NCI-H2107 treated with DMSO at 0.1 percent for 48 hours (cell line): ENCODE measurements at regions not wholly inside any gene's neighbourhood (a gene's known extent, or its start where the extent isn't known, plus 50 kb on each side); places are given as distances from the start of the nearest gene placed in this dataset.
"Not testable (repeated sequence)": the region's sequence is repeated elsewhere in the genome, so short reads cannot be mapped to it uniquely, and the experiment has no call there.

ENCODE experiments used
- DNase-seq: peaks from one replicate; lab custom pipeline; 2025; ENCODE audit not compliant: unreplicated experiment; lab: John Stamatoyannopoulos, UW

DNA sequence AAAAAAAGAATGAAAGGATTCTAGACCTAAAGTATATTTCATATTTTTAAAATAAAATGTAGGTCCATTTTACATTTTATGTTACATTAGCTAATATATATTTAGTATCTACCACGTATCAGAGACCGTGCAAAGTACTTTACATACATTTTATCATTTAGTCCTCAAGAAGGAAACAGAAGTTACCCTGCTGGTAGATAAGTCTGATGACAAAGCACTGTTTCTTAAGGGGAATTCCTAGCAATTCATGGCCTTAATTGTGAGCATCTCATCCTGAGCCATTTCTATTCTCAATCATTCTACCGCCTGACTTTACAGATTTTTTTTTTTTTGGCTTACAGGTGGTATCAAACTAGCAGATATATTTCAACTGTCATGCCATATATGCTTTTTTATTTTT is 367.7 kb downstream of the PRELID2 start:
- no peak for DNase-seq

DNA sequence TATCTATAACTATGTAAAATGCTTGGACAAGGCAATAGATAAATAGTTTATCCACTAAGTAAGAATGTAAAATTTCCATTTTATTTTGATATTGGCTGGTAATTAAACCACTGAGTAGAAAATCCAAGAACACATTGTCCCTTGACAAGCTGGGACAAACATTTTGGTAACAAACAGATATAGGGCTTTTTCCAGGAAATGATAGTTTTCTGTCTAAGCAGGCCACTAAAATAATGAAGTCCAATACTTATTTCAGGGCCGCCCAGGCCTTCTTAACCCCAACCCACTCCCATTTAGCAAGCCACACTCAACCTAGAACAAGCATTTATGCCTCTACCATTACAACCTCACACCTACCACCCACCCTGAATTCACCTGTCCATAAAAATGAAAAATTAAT is 368.6 kb downstream of the PRELID2 start:
- no peak for DNase-seq

DNA sequence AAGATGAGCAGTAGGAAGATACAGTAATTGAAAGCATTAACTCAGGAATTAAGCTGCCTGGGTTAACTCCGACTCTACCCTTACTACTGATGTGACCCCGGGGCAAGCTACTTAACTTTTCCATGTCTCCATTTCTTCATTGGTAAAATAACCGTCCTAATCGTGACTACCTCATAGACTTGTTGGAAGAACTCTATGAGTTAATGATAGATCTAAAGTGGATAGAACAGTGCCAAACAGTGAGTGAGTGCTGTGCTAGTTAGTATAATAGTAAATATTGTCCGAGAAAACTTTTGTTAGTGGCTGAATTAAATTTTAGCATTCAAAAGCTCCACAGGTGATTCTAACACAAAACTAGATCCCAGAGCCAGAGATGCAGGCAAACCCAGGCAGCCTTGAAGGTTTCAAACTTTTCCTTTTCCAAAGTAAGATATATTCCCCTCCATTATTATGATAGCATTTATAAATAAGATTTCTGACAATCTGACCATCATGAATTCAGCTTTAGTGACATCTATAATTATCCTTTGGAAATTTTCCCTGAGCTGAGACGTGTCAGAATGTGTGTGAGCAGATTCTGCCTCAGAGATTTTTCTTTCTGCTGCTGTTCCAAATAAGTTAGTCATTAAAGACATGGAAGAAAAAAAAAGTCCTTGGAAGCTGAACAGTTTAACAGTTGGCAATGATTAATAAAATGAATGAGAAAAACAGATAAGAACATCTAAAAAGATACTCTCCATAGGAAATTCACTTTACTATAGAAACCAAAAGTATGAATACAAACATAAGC is 369.5 kb downstream of the PRELID2 start:
- no peak for DNase-seq

DNA sequence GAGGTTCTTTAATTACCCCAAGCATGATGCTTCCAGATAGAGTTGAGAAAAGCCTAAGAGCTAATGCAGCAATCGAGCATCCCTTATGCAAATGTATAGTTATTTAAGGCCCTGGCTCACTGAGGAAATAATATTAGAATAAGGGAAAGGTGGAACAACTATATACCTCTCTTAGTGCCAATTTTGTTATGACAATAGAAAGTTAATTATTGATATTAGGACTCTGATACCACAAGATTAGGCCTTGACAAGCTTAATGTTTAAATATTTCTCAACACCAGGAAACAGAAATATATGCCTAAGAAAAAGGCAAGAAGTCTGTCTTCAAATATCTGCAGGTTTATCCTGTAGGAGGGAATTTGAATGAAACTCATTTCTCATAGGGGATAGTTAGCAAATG is 371.0 kb downstream of the PRELID2 start:
- no peak for DNase-seq

DNA sequence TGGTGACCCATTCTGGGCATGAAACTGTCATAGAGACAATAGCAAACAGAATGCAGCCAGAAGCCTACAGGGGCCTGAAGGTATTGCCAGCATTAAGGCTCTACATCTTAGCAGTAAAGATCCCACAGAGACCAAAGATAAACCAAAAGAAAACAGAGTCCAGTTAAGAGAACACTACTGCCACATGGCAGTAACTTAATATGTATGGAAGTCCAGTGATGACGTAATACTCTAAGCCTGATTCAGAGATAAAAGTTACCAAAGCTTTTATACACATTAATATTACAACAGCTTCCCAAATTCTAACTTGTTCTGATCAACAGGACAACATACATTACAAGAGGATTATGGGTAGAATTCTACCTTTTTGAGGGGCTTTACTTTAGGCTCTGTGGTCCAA is 371.5 kb downstream of the PRELID2 start:
- DNase-seq: no peak

DNA sequence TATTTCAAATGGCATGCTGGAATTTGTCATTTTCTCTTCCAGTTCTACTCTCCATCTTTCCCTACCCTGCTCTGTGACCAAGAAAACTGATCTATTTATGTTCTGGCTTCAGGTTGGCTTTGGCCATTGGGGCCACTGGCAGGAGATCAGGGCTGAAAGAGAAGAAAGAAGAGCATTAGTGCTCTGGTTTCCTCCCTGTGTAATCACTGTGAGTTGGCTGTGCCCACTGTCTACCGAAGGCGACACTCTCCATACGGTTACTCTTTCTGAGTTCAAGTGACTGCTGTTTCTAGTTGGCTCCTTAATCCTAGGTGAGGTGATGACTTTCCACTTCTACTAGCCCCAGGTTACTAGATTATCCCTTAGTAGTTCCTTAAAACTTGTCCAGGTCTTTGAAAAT is 372.6 kb downstream of the PRELID2 start:
- no peak for DNase-seq

DNA sequence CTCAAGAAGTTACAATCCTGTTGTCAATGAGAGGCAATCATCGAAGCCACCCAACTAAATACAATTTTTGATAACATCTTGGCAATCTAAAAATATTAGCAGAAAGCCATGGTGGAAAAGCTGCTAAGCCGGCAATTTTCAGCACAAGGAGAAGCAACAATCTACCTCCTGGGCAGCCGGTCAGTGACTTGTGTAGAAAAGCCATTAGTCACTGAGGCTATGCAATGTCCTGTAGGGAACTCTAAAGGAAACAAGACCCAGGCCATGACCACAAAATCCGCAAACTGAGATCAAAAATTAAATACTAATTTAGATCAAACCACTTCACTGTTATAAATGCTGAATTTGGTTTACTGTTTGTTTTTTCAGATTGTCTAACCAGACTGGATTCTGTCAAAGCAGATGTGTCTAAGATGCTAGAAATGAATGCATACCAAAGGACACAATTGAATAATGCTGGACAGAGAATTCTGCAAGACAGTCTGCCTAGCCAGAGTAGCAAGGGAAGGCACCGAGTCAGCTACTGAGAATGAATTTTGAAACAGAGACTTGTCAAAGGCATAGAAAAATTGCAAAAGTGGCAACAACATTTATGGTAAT is 384.8 kb downstream of the PRELID2 start:
- DNase-seq: no peak

DNA sequence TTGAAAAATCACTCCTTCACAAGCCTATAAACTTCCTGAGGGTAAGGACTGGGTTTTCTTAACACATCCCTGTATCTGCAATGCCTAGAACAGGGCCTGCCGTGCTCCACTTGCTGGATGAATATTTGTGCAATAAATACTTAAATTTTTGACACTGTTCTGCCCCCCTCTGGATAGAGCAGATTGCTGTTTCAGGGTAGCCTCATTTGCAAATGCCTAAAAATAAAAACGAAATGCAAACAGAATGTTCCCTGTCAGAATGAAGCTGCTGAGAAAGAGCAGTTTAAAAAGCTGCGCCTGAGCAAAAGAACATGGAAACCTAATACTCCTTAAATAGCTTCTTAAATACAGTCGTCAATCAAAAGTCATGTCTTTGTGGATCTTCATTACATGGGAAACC is 385.3 kb downstream of the PRELID2 start:
- DNase-seq: no peak

DNA sequence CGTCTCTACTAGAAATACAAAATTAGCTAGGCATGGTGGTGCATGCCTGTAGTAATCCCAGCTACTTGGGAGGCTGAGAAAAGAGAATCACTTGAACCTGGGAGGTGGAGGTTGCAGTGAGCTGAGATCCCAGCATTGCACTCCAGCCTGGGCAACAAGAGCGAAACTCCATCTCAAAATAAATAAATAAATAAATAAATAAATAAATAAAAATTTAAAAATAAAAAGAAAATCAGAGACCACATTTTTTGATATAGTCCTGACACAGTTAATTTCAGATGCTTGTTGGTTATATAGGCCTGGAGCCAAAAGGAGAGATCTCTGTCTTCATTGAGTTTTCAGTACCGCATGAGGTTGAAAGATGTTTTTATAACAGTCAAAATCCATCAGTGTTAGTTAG is 388.3 kb downstream of the PRELID2 start:
- not testable (repeated sequence) for DNase-seq

DNA sequence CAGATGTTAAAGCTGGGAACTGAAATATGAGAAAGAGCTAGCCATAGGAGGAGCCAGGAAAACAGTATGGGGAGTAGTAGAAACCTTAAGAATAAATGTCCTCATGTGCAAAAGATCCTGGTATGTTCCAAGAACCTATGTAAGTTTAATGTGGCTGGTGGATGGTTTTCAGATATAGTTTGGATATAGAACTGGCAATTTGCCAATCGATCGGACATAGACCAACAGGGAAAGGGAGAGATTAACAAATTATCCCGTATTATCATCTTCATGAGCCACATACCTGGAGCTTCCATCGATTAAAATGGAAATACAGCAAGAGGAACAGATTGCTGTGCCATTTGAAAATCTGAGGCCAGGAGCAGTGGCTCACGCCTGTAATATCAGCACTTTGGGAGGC is 388.7 kb downstream of the PRELID2 start:
- no peak for DNase-seq

DNA sequence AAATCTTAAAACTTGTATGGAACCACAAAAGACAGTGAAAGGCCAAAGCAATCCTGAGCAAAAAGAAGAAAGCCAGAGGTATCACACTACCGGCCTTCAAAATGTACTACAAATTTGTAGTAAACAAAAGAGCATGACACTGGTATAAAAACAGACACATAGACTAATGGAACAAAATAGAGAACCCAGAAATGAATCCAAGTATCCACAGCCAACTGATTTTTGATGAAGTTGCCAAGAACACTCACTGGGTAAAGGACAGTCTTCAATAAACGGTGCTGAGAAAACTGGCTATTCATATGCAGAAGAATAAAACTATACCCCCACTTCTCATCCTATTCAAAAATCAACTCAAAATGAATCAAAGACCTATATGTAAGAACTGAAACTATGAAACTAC is 390.1 kb downstream of the PRELID2 start:
- no peak for DNase-seq

DNA sequence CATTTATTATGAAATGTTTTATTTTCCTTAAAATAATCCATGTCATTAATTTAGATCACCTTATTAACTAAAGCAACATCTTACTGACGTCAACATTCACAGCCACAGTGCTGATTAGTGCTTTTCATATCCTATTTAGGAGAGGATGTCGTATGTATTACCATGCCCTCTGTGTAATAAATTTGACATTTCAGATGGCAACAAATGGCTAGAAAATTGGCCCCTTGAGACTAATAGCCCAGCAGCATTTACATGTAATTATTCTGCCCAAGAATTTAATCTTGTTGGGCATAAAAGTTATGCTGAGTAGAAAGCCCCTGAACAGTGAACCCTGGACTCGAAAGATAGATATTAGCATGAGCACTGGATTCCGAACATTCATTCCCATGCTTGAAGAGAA is 391.2 kb downstream of the PRELID2 start:
- DNase-seq: no peak

DNA sequence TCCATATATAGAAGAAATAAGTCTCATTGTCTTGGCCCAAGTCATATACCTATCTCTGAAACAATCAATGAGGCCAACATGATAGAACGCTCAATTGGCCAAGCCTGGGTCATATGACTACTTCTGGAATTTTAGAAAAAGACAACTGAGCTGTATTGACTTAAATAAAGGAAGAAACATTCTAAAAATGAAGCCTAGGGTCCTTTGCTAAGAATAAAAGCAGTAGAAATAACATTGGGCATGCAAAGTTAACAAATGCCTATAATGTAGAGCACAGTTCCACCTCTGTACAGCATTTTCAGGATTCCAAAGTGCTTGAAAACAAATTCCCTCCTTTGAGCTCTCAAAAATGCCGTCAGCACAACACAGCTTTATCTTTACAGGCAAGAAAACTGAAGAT is 391.8 kb downstream of the PRELID2 start:
- DNase-seq: no peak

DNA sequence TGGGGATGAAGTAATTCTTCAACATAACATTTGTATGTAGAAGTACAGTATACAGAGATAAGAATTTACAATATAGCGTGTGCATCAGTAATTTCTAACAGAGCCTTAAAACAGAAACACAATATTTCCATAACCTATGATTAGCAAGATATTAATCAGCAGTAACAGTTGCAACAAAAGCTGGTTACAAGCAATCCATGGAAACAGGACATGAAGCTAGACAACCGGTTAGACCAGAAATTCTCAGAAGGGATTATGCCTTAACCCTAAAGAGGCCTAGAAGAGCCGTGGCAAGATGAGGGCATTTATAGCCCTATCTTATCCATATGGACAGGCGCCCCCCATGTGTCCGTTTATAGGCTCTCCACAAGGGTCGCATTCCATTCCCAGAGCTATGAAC is 392.5 kb downstream of the PRELID2 start:
- DNase-seq: not testable (repeated sequence)

DNA sequence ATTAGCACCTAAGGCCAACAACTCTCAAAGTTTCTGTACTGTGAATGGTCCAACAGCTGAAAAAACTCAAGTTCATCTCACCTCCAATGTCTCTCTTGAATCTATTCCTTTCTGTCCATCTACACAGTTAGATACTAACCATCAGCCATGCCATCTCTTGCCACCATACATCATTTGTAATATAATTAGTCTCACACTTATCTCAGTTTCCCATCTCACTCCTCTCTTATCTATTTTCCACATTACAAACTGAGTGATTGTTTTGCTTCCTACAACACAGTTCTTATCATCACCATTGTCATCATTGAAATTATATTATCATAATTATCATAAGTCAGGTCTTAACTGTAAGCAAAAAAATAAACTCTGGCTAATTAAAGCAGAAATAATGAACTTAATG is 393.9 kb downstream of the PRELID2 start:
- DNase-seq: no peak

DNA sequence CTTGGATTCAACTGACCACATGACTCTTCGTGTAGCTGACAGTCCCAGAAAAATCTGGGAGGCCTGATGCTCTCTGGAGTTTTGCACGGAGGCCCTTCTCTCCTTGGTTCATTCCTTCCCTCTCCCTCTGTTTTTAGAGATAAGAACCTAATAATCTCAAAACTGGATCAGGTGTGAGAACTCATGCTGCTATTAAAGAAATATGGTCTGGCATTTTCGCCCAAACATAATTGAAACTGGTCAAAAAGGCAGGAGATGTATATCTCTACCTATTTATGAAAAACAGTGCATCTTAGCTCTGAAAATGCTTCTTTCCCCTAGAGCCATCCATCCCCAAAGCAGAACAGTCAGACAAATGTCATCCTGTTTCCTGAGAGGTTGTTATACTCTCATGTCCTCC is 397.5 kb downstream of the PRELID2 start:
- no peak for DNase-seq

DNA sequence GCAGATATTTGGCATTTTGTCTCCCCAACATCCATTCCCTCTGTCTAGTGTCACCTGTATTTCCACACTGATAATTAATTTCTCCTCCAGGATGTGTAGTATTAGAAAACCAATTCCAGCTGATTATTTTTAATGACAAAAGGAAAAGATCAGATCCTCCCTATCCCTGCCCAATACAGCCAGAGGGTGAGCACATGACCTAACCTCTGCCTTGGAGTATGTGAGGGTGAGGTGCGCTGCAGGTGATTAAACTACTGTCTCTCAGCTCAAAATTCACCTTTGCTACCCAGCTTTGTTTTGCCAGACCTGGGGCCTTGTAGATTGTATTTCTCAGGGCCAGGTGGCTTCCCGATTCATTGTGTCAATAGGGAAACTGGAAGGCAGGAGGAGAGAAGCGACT is 402.1 kb downstream of the PRELID2 start:
- DNase-seq: no peak

DNA sequence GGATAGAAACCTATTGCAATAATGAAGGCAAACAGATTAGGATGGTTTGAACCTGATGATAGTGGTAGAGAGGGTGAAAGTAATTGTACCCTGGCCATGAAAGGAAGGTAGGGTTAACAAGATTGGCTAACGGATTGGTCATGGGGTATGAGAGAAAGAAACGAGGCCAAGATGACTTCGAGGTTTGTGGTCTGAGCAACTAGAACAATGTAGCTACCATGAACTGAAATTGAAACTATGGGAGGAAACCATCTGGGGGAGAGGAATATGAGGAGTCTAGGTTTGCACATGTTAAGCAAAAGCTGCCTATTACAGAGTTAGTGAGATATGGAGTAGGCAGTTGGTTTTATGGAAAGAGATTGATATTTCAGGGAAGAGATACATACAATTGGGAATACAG is 406.0 kb downstream of the PRELID2 start:
- no peak for DNase-seq

DNA sequence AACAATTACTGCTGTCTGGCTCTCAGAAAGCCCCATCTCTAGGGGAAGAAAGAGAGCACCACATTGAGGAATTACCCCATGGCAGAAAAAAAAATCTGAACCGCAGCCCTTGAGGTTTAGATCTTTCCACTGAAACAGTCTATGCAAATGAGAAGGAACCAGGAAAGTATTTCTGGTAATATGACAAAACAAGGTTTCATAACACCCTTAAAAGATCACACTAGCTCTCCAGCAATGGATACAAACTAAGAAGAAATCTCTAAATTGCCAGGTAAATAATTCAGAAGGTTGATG is 427.1 kb downstream of the PRELID2 start:
- no peak for DNase-seq

DNA sequence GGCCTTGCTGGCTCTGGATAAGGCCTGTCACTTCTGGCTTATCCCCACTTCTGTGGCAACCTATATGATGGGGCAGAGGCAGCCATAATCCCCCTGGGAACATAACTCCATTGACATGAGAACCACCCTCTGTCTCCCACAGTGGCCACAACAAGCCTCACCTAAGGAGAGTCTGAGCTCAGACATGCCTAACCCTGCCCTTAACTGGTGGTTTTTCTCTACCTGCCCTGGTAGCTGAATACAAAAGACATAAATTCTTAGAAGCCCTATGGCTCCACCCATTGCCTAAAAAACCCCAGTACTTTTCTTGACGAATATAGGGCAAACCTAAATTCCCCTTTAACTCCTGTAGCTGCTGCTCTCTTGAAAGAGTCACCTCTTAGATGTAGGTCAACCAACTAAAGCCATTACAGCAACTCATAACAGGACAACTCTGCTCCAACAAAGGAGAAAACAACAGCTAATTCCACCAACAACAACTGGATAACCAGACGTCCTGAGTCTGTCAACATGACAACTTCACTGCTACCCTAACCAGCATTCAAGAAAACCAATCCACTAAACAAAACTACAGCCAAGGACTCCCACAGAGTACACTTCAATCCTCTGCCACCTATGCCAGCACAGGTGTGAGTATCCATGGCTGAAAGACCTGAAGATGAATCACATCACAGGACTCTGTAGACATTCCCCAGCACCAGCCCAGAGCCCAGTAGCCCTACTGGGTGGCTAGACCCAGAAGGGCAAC is 427.7 kb downstream of the PRELID2 start:
- no peak for DNase-seq

DNA sequence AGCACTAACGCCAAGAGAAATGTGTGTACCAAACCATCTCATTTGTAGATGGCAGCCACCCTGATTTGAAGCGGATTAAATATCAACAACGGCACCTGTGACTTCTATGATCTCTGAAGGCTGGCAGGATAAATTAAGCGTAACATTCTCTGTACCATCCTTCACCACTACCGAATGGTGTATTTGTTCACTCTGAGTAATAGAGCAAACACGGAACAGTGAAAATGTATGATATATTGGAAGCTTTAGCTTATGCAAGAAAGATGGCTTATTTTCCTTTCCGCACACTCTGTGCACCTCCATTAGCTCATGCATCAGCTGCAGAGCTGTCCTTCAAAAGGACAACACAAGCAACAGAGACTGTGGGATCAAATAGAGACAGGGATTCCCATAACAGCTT is 431.1 kb downstream of the PRELID2 start:
- no peak for DNase-seq

DNA sequence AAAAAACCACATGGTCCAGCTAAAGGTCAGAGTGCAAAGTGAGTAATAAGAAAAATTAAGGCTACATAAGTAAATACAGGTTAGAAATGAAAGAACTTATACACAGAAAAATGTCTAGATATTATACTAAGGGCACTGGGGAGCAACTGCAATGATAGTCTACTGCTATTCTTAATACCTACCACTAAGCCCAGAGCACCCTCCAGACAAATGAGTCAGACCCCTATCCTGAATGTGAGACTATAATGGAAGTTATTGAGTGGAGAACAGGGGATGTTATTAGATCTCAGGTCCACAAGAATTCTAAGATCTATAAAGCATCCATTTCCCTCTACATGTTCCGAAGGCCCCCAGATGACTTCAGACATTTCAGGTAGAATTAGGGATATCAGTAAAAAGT is 438.3 kb downstream of the PRELID2 start:
- no peak for DNase-seq
